Lower leg skin (tissue), 3 donors: ENCODE measurements at regions not wholly inside any gene's neighbourhood (a gene's known extent, or its start where the extent isn't known, plus 50 kb on each side); places are given as distances from the start of the nearest gene placed in this dataset.
"Not testable (repeated sequence)": the region's sequence is repeated elsewhere in the genome, so short reads cannot be mapped to it uniquely, and the experiment has no call there.

Source experiments
- CTCF ChIP-seq, 3 donors: fragments of 450-650 bp; IDR thresholded peaks; one replicate each; pipeline ENCODE4 v1.5.1; 2016; ENCODE audit warnings: antibody characterized with exemption in 3 of 3, mild to moderate bottlenecking in 3 of 3, moderate library complexity in 2 of 3
- POLR2A ChIP-seq, 2 donors: fragments of 450-650 bp; IDR thresholded peaks; one replicate each; pipeline ENCODE4 v1.6.1; 2016 to 2017; ENCODE audit warnings: antibody characterized with exemption in 2 of 2, mild to moderate bottlenecking in 1 of 2, moderate library complexity in 1 of 2

GRCh38 chr6:51321477-51321876 is 502.8 kb downstream of the TFAP2B start:
- not testable (repeated sequence) for TF ChIP-seq CTCF, POLR2A (IDR thresholded peaks at IDR 0.05)
